A549 (cell line): ENCODE measurements at regions not wholly inside any gene's neighbourhood (a gene's known extent, or its start where the extent isn't known, plus 50 kb on each side); places are given as distances from the start of the nearest gene placed in this dataset.

ENCODE experiments used
- CTCF ChIP-seq: fragments of >200 bp; sonication (Bioruptor Twin); formaldehyde crosslinking; IDR thresholded peaks from 3 replicates; pipeline ENCODE4 v1.5.1; 2016
- JUNB ChIP-seq: fragments of >200 bp; sonication (Bioruptor Twin); formaldehyde crosslinking; IDR thresholded peaks from 2 replicates; pipeline ENCODE4 v1.6.1; 2016
- MYC ChIP-seq: IDR thresholded peaks from 2 replicates; pipeline ENCODE4 v1.6.1; 2012; ENCODE audit warnings: mild to moderate bottlenecking, inconsistent platforms, low read length, improper control_type of control experiment, borderline replicate concordance
- POLR2A ChIP-seq: IDR thresholded peaks from 2 replicates; pipeline ENCODE4 v1.6.1; 2012; ENCODE audit warnings: mild to moderate bottlenecking, low read length
- TF ChIP-seq, protein P1 (sequence below): fragments of 200-600 bp; sonication (generic); IDR thresholded peaks from 2 replicates; pipeline ENCODE4 v1.6.1; 2016; ENCODE audit warnings: antibody characterized with exemption, mild to moderate bottlenecking, moderate library complexity

DNA sequence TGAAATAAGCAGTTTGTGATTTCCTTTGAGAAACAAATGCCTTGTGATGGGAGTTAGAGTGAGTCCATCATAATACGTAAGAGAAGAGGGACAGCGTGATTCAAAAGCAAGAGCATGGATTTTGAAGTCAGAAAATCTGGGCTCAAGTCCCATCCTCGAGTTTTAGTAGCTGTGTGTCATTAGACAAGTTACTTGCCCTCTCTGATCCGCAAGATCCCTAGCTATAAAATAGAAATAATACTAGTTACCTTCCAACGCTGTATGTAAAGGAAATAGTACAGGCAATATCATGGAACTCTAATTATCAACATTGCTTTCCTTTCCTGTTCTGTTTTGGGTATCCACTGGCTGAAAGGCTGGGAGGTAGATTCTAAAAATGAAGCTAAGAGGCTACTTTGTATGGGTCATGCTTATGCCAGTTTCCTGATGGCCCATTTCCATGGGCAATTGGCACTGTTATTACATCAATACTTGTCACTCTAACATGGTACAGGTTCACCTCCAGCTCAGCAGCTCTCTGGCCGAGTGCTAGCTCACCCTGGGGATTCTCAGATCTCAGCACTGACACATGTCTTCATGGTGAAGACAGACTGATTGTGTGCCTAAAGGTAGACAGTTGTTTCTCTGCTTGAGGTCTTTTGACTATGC, 241.7 kb upstream of the KLF4 start:
- TF ChIP-seq POLR2A (no peak), JUNB (no peak), MYC (no peak), CTCF (no peak)
- TF ChIP-seq, protein P1, sequence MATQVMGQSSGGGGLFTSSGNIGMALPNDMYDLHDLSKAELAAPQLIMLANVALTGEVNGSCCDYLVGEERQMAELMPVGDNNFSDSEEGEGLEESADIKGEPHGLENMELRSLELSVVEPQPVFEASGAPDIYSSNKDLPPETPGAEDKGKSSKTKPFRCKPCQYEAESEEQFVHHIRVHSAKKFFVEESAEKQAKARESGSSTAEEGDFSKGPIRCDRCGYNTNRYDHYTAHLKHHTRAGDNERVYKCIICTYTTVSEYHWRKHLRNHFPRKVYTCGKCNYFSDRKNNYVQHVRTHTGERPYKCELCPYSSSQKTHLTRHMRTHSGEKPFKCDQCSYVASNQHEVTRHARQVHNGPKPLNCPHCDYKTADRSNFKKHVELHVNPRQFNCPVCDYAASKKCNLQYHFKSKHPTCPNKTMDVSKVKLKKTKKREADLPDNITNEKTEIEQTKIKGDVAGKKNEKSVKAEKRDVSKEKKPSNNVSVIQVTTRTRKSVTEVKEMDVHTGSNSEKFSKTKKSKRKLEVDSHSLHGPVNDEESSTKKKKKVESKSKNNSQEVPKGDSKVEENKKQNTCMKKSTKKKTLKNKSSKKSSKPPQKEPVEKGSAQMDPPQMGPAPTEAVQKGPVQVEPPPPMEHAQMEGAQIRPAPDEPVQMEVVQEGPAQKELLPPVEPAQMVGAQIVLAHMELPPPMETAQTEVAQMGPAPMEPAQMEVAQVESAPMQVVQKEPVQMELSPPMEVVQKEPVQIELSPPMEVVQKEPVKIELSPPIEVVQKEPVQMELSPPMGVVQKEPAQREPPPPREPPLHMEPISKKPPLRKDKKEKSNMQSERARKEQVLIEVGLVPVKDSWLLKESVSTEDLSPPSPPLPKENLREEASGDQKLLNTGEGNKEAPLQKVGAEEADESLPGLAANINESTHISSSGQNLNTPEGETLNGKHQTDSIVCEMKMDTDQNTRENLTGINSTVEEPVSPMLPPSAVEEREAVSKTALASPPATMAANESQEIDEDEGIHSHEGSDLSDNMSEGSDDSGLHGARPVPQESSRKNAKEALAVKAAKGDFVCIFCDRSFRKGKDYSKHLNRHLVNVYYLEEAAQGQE, result no peak
